Left lobe of liver (tissue), 2 donors: ENCODE measurements at regions not wholly inside any gene's neighbourhood (a gene's known extent, or its start where the extent isn't known, plus 50 kb on each side); places are given as distances from the start of the nearest gene placed in this dataset.

ENCODE experiments used
- ATAC-seq: fragments of 200-7000 bp; cut with Tn5 transposase; one replicate; pipeline ENCODE4 v1.9.1; 2020; ENCODE audit warnings: mild to moderate bottlenecking, moderate library complexity
- DNase-seq: peaks from one replicate; pipeline ENCODE4 v3.0.0-alpha.2; 2020; ENCODE audit warnings: low spot score
- donor health status: DM: no; HTN: no; CAD: no; lungs with moderate emphysema.
- donor health status: DM: no; HTN: yes; CAD: no.

- ATAC-seq (no peak), DNase-seq (no peak)
Observed at GRCh38 chr14:22011253-22011642, 337.6 kb upstream of the OR4E1 start.

DNA sequence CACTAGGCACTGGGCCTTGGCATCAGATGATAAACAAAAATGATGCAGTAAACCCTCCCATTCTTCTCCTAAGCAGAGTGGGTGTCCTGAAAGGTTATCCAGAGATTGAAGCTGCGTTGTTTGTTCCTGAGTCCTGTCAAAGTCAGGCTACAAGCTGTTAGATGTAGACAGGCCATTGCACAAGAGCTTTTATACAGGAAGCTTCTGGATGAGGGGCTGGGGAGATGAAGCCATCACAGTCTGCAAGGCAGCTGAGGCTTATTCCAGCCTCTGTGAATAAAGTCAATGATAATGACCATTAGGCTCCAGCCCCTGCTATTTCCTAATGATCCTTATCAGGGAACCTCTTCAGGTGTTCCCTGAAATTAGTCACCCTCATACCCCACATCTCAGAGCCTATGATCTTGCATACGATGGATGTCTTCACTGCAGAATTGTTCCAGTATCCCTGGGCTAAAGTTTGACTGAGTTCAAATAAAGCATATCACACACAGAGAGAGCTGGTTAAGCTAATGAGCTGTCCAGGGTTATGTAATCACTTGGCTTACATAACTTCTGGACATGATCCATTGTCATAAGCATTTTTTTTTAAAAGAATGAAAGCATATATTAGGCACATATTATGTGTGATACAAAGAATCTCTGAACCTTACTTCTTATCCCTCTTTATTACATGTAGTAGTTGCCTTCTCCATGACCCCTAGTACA lies 337.1 kb upstream of the OR4E1 start:
- ATAC-seq = no peak

GRCh38 chr14:22008766-22009165 lies 335.1 kb upstream of the OR4E1 start:
- no peak for ATAC-seq
- DNase-seq = no peak

More for the DNA sequence above, 337.1 kb upstream of the OR4E1 start:
- DNase-seq = no peak

GRCh38 chr14:22007784-22008412 lies 334.3 kb upstream of the OR4E1 start:
- DNase-seq = no peak
- ATAC-seq = no peak

DNA sequence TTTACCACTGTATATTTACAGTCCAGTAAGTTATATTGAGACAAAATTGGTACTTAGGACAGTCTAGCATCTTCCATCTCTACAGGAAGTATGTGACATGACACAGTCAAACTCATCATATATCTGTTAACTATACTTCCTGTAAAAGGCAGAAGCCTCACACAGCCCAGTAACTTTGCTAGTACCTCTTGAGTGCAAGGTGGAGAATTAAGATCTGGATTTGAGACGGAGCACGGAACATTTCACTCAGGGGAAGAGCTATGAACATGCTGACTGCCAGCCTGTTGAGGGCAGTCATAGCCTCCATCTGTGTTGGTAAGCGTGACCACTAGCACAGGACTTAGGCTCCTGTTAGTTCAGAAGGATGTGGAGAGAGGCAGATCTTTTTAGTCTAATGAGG lies 333.7 kb upstream of the OR4E1 start:
- DNase-seq = no peak
- ATAC-seq = no peak

GRCh38 chr14:22003461-22003860 lies 329.8 kb upstream of the OR4E1 start:
- DNase-seq (no peak), ATAC-seq (no peak)

- no peak for DNase-seq
- ATAC-seq = no peak
Observed at GRCh38 chr14:22002860-22003284, 329.3 kb upstream of the OR4E1 start.

DNA sequence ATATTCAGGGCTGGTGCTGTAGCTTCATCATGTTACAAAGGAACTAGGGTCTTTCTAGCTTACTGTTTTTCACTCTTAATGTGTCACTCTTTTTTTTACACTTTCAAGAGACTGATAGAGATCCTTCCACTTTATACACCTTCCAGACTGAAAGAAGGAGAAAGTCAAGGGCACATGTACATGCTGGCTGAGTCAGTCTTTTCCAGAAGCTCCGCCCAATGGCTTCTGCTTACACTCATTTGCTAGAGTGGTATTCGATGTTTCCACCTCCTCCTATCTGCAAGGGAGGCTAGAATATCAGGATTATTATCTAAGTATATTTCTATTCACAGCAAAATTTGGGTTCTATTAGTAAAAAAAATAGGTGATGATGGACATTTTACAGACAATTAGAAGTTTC lies 325.8 kb upstream of the OR4E1 start:
- DNase-seq (no peak), ATAC-seq (no peak)

DNA sequence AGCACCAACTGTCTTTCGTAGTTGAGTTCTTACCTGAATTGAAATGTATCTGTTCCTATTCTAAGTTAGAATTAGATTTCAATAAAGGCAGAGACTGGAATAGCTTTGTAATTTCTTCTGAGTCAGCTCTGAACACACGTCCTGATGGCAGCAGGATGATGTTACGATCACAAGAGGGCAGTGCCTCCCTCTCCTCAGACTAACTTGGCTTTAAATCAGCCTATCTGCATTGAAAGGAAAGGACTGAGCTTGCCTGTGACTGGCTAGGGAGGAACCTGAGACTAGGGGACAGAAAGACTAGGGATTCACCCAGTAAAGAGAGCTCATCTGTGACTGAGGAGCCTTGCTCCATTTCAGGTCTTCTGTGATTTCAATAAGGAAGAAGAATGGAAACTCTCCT lies 323.7 kb upstream of the OR4E1 start:
- DNase-seq = no peak
- ATAC-seq = no peak

DNA sequence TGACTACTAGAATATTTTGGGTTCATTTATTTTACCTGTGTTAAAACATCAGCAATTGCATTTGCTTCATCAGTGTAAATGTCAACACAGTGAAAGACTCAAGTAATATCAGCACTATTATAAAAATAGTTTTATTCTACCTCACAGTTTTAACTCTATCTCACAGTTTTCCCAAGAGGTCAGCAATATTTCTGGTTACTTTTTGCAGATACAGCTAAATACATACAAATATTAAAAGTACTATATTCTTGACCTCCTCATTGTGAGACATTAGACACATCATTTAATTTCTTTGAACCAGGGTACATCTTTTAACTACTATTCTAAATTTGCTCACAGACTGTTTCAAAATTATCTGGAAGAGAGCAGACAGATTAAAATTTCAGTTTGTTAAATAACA lies 321.7 kb upstream of the OR4E1 start:
- DNase-seq (no peak), ATAC-seq (no peak)

GRCh38 chr14:21993837-21994236 lies 320.2 kb upstream of the OR4E1 start:
- ATAC-seq = no peak
- no peak for DNase-seq

- DNase-seq (no peak), ATAC-seq (no peak)
Observed at GRCh38 chr14:21993070-21993469, 319.5 kb upstream of the OR4E1 start.

DNA sequence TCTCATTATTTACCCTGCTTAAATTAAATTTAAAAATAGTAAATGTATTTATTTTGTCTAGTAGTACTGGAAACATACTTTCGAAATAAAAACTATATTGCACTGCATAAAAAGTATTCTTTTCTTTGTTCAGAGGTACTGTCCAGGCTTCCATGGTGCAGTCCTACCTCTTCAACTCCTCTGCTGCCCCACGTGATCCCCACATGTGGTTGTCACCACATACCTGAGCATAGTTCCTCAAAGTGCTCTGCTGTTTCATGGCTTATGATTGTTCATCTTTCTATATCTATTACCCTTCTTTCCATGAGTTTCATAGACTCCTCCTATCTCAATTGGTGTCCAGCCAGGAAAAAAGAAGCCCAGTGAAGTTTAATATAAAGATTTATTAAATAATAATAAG lies 317.5 kb upstream of the OR4E1 start:
- ATAC-seq = no peak

DNA sequence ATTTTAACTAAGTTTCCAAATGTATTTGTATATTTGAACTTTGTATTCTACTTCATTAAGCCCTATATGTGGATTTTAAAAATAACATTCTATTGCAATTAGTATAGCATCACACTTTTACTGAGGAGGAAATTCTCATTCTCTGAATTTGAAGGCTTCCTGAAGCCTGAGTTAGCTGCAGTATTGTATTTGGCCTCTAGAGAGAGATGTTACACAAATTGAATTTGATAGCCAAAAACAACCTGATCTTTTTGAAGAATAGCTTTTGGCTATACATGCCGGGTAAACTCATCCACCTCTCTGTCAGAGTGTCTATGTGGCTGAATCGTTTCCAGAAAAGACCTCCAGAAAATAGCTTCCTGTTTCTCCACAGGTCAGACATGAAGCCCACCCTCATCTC lies 316.5 kb upstream of the OR4E1 start:
- ATAC-seq (no peak), DNase-seq (no peak)

More for the DNA sequence above, 317.5 kb upstream of the OR4E1 start:
- DNase-seq = no peak

DNA sequence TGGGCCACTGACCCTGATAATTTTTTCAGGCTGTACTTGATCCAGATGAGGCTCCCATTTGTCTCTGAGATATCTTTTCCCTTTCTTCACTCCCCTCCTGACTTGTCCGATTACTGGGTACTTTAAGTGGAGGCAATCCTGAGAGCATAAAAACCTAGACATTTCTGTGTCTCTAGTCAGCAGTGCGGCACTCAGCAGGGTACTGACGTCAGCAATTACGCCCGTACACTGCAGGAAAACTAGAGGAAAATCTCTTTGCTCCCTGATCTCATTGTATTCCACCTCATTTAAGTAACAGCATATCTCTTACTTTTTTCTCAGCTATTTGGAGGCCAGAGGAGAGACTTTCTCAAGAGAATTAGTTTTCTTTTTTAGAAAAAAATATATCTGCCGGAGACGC lies 315.5 kb upstream of the OR4E1 start:
- DNase-seq (no peak), ATAC-seq (no peak)

- ATAC-seq = no peak
- no peak for DNase-seq
Observed at GRCh38 chr14:21988413-21988812, 314.8 kb upstream of the OR4E1 start.

- ATAC-seq = peak; percentile 48
- no peak for DNase-seq
Observed at GRCh38 chr14:21987937-21988336, 314.3 kb upstream of the OR4E1 start.

DNA sequence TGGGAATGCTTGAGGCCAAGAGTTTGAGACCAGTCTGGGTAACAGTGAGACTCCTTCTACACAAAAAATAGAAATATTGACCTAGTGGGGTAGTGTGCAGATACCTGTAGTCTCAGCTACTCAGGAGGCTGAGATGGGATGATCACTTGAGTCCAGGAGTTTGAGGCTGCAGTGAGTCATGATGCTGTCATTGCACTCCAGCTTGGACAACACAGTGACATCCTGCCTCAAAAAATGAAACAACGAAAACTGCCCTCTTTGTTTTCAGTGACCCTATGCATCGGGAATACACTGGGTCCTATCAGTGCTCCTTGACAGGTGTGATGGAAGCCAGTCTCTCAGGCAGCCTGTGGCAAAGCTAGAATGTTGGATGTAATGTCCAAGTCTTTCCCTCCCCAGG lies 311.5 kb upstream of the OR4E1 start:
- ATAC-seq = no peak
- no peak for DNase-seq

DNA sequence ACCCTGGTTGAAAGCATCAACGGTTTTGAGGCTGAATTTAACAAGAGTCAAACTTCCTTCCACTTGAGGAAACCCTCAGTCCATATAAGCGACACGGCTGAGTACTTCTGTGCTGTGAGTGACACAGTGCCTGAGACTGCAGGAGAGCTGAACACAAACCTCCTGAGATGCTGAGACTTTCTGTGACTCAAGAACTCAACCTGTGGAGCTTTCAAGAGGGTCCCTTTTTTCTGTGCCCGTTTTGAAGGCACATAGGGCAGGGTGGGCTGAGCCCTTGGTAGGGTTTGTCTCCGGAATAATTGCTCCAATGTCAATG lies 305.3 kb upstream of the OR4E1 start:
- DNase-seq = no peak
- no peak for ATAC-seq

DNA sequence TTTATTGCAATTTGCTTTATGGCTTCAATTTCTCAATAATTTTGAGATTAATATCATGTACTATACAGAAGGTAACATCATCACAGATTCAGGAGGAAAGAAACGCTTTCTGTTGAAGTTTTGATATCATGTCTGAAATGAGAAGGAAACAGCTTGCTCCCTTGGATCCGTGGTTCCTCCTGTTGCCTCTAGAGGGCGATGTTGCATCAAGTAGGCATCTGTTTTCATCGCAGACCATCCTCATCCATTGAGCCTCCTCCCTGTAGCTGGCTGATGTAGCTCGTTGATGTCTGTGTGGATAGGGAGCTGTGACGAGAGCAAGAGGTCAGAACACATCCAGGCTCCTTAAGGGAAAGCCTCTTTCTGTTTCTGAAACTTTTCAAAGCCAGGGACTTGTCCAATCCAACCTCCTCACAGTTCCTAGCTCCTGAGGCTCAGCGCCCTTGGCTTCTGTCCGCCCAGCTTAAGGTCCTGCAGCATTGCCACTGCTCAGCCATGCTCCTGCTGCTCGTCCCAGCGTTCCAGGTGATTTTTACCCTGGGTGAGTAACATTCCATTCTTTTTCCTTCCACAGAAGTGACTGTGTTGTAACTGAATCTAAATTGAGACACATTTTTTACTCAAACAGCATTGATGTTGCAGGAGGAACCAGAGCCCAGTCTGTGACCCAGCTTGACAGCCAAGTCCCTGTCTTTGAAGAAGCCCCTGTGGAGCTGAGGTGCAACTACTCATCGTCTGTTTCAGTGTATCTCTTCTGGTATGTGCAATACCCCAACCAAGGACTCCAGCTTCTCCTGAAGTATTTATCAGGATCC lies 304.8 kb upstream of the OR4E1 start:
- peak; percentile 55 for ATAC-seq

DNA sequence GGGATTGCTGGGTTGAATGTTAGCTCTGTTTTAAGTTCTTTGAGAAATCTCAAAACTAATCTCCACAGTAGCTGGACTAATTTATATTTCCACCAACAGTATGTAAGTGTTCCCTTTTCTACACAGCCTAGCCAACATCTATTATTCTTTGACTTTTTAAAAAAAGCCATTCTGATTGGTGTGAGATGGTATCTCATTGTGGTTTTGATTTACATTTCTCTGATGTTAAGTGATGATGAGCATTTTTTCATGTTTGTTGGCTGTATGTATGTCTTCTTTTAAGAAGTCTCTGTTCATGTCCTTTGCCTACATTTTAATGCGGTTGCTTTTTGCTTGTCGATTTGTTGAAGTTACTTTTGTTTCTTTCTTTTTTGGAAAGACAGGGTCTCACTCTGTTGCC lies 301.1 kb upstream of the OR4E1 start:
- no peak for DNase-seq
- ATAC-seq = no peak

More for the DNA sequence above, 304.8 kb upstream of the OR4E1 start:
- DNase-seq = no peak

DNA sequence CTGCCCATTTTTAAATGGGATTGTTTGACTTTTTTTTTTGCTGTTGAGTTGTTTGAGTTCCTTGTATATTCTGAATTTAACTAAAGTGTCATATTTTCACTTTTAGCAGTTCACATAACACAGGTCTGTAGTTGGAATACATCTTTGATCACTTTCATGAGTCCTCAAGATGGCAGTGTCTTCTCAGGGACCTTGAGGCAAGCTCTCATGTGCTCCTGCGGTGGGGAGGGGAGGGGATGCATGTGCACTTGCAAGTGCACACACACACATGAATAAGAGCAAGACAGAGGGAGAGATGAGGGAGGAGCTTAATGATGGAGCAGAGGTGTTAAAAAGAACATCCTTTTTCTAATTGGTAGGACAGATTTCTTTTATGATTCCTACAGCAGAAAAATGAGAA lies 291.4 kb upstream of the OR4E1 start:
- DNase-seq = no peak
- no peak for ATAC-seq
